DMS153 treated with DMSO at 0.1 percent for 48 hours (cell line): ENCODE measurements at regions not wholly inside any gene's neighbourhood (a gene's known extent, or its start where the extent isn't known, plus 50 kb on each side); places are given as distances from the start of the nearest gene placed in this dataset.
"Not testable (repeated sequence)": the region's sequence is repeated elsewhere in the genome, so short reads cannot be mapped to it uniquely, and the experiment has no call there.

Source experiments
- DNase-seq: peaks from one replicate; lab custom pipeline; 2025; ENCODE audit not compliant: unreplicated experiment; lab: John Stamatoyannopoulos, UW

- DNase-seq = no peak
Measured at GRCh38 chr18:78429127-78430108, 550.2 kb upstream of the SALL3 start.

DNA sequence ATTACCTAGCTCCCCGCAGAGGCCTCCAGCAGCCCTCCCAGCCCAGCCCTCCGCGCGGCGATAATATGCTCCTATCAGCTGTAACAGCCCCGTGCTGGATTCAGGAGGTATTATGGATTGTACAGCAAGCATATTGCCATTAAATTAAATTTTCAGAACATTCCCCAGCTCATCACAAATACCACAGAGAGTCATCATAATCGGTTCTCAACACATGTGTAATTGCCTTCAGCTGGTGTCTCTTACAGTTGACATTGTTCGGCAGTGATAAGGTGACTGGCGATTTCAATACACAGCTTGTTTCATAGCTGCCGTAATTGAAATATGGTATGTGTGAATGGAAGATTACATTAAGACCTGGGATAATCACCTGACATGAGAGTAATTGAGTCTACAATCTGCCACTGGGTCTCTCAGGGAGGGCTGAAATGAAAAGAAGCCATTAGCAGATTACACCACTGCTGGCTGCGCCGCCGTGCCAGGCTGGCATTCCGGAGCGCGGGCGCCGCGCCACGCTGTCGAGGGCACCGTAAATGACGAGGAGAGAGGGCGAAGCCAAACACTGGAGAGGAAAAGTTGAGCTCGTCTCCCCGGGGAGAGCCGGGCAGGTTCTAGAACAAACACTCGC is 549.4 kb upstream of the SALL3 start:
- peak; percentile 65 for DNase-seq

DNA sequence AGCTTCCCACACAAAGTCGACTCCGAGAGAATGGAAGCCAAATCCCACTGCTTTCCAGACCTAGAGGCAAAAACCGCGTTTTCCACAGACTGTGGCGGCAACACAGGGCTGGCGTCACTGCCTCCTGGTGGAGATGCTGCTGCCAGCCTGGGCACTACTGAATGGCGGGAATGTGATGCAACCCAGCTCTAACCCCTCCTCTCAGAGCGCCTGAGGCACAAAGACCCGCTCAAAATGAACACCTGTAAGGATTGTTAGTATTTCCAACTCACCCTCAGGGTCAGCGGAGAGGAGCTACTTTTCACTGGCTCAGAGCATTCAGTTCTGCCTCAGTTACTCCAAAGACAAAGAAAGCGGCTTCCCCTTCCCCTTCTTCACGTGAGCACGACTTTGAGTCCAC is 548.0 kb upstream of the SALL3 start:
- DNase-seq = no peak

- DNase-seq = no peak
Measured at GRCh38 chr18:78433562-78433961, 546.1 kb upstream of the SALL3 start.

DNA sequence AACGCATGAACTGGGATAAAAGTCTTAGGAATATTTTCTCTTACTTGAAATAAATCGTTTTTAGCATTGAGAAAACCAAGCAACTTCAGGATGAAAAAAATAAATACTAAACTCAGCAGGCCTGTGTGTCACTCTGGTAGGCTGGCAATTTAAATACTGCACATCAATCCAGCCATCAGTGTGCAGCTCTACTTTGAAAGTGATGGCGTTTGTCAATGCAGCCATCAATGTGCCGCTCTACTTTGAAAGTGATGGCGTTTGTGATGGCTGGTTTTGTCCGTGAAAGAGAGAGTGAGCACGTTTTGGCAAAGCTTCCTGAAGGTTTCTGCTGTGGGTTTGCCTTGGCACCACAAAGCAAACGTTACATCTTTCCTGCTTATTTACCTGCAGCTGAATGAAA is 543.5 kb upstream of the SALL3 start:
- no peak for DNase-seq

- DNase-seq = not testable (repeated sequence)
Measured at GRCh38 chr18:78438235-78438634, 541.4 kb upstream of the SALL3 start.

GRCh38 chr18:78445880-78446279 is 533.7 kb upstream of the SALL3 start:
- DNase-seq = no peak

DNA sequence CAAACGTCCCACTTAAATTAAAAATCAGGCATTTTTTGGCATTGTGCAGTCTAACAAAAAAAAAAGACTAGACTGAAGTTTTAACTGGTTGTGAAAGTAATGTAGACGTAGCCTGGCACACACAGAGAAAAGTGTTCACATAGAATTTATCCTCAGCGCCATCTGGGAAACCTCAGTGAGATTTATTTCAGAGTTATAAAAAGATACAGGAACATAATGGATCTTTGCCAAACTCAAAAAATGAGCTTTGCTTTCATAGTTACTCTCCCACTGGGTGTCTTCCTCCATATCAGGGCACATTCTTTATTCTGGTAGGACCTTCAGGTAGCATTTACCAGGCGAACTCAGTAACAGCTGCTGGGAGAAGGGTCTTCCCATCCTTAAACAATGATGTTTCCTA is 532.4 kb upstream of the SALL3 start:
- no peak for DNase-seq

DNA sequence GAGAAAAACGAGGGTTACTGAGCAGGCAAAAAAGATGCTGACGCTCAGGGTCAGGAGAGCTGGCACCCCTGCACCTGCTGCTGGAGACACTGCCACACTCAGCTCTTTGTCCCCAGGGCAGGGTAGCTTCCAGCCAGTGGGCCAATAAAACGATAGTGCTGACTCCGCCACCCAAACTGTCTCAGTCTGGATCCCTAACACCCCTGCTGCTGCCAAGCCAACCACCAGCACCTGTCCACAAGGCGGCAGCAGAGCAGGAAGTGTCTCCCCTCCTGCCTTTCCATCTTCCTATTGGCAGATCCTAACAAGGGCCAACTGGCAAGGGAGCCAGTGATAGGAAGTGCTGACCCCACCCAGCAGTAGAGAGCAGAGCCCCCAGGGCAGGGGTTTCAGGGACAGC is 531.5 kb upstream of the SALL3 start:
- DNase-seq = no peak

- DNase-seq = no peak
Measured at GRCh38 chr18:78448591-78448990, 531.0 kb upstream of the SALL3 start.

DNA sequence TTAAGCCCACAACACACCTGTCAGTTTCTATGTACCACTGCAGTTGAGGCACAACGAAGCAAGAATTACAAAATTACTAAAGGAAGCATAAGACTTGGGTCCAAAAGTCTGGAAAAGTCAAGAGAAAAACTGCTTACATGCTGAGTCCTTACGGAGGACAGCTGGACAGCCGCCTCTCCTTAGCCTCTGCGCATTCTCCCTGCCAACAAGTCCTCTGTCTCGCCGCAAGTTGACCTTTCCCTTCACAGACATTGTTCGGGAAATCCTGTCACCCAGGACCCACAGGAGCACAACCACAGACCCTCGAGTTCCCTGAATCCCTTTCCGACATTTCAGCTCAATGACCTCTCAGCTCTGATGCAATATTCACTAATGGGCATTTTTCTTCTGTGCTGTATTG is 525.4 kb upstream of the SALL3 start:
- no peak for DNase-seq

DNA sequence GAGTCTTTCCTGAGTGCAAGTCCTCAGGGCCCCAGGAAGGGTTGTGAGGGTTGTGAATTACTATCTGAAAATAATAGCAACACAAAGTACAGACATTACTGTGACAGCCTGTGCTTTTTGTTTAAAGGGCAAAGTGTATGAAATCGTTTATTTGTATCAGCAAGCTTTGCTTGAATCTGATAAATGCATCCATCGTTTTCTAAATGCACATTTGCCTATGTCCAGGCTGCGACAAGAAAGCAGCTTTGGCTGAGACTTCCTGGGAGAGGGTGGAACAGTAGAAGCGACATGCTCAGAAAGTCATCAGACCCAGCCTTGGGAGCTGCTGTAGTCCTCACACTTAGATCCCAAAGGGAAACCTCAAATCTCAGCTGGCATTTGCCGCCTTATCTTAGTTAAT is 524.2 kb upstream of the SALL3 start:
- DNase-seq = no peak

GRCh38 chr18:78457011-78457410 is 522.6 kb upstream of the SALL3 start:
- DNase-seq = no peak

- no peak for DNase-seq
Measured at GRCh38 chr18:78457731-78458130, 521.9 kb upstream of the SALL3 start.

GRCh38 chr18:78458356-78458755 is 521.3 kb upstream of the SALL3 start:
- DNase-seq = no peak

DNA sequence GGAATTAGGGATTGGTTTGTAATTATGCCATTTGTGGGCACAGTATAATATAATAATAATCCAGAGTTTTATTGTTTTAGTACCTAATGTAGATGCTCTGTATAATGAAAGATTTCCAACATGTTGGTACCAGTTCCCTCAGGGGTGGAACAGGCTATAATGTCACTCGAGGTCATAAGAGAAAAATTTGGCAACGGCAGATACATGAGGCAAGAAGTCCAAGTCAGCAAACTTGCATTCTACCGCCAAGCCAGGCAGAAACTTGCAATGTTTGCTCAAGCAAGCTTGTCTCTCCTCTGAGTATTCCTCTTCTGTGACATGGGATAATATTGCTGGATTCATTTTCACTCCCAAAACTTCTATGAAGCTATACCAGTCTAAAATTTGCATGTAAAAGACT is 520.0 kb upstream of the SALL3 start:
- no peak for DNase-seq

DNA sequence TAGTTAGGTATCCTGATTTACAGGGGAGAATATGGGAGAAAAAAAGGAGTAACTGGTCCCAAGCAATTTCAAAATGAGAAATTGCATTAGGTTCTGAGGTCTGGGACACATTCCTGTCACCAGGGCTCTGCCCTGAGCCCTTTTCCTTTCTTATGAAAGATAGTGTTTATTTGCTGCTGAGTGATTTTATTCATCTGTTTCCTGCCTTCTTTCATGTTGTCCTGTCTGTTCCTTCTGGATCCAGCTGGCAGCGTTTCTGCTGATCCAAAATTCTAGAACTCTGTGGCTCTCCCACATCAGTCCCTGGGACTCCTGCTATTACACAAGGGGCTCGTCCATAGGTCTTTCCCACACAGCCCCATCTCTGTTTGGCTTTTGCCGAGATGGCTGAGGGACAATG is 519.1 kb upstream of the SALL3 start:
- no peak for DNase-seq

DNA sequence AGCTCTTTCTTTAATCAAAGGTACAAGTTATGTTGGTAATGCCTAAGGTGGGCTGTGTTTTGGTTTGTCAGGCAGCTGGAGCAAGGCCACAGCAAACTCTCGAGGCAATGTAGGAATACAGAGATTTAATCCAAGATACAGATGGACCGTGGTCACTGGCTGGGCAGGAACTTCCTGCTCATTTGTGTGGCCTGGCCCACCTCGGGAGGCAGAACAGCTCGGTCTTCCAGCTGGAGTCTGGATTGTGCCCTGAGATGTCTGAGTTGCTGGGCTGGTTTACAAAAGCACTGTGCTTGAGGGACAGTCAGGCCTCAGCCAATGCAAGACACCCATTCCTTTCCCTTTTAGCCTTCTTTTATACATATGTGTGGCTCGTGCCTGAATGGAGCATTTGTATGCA is 506.1 kb upstream of the SALL3 start:
- no peak for DNase-seq

DNA sequence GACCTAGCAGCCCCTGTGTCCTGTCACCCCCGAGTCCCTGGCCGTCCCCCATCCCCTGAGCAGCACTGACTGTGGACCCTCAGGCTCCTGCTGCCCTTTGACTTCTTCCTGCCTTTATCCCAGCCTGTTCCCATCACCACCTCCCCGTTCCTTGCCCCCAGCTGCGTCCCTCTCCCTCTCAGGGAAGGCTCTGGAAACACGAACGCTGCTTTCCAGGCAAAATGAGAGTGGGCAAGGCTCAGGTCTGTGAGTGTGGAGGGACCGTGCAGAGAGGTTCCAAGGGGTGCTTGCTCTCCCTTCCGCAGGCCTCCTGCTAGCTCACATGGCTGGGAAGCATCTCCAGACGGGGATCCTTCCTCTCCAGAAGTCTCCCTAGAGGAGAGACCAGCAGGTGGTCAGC is 501.8 kb upstream of the SALL3 start:
- no peak for DNase-seq

DNA sequence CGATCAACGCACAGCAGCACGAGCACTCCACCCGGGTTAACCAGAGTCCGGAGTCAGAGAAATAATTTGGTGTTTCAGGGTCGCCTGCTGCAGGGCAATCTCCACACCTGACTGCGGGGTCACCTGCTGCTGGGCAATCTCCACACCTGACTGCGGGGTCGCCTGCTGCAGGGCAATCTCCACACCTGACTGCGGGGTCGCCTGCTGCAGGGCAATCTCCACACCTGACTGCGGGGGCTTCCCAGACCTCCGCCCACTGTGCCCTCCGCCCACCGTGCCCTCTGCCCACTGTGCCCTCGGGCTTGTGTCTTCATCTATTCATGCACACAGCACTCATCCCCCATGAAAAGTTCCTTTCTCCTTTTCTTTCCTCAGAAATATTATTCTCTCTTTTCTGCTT is 500.2 kb upstream of the SALL3 start:
- no peak for DNase-seq

GRCh38 chr18:78480262-78481054 is 499.2 kb upstream of the SALL3 start:
- no peak for DNase-seq

- DNase-seq = no peak
Measured at GRCh38 chr18:78482378-78482777, 497.2 kb upstream of the SALL3 start.
